DMS79 (cell line): ENCODE measurements at regions not wholly inside any gene's neighbourhood (a gene's known extent, or its start where the extent isn't known, plus 50 kb on each side); places are given as distances from the start of the nearest gene placed in this dataset.
"Not testable (repeated sequence)": the region's sequence is repeated elsewhere in the genome, so short reads cannot be mapped to it uniquely, and the experiment has no call there.

ENCODE experiments used
- DNase-seq: peaks from one replicate; lab custom pipeline; 2025; lab: John Stamatoyannopoulos, UW

DNA sequence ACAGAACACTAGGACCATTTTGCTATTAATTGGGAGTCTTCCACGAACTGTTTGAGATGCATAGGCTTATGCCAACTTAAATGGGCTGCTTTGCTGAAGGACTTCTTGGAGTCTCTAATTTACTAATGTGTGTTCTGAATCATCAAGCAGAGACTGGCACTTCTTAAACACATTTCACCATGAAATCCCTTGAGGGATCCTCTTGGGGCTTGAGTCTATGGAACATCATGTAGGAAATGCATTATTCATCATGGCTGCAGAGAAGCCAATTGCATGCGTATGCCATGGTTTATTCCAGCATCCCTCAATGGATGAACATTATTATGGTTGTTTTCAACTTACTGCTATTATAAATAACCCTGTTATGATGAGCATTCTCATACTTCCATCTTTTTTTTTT is 73.4 kb downstream of the FGD2 start:
- DNase-seq = no peak

DNA sequence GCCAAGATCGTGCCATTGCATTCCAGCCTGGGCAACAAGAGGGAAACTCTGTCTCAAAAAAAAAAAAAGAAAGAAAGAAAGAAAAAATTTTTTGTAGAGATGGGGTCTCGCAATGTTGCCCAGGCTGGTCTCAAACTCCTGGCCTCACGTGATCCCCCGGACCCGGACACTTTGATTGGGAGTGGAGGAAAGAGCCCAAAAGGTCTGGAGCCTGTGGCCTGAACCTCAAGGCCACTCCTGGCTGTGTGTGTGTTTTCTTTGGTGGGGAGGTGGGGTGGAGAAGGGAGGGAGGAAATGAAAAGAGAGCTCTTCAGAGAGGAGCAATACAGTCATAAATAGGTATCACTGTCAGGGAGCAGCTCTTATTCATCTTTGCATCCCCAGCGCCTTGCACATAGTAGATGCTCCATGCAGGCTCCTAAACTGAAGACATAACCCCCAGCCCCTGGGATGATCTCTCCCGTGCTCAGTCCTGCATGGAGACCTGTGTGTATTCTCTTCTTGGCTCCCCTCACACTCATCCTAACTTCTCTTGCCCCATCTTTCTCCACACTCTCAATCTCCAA is 75.7 kb downstream of the FGD2 start:
- no peak for DNase-seq

DNA sequence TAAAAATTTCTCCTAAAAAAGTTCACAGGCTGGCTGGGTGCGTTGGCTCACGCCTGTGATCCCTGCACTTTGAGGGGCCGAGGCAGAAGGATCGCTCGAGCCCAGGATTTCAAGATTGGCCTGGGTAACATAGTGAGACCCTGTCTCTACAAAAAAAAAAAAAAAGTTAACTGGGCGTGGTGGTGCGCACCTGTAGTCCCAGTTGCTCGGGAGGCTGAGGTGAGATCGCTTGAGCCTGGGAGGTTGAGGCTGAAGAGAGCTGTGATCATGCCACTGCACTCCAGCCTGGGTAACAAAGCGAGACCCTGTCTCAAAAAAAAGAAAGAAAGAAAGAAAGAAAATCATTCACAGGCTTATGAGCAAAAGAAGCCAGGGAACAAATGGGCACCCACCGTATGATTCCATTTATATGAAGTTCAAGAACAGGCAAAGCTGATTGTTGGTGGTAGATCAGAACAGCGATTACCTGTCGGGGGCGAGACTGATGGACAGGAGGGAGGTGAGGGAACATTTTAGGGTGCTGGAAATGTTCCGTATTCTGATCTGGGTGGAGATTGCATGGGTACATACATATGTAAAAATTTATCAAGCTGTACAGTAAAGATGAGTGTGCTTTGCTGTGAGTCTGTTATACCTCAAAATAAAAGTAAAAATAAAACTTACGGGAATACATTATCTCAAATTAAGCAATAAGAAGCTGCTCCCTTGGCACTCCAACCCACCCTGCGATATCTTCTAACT is 77.1 kb downstream of the FGD2 start:
- no peak for DNase-seq

DNA sequence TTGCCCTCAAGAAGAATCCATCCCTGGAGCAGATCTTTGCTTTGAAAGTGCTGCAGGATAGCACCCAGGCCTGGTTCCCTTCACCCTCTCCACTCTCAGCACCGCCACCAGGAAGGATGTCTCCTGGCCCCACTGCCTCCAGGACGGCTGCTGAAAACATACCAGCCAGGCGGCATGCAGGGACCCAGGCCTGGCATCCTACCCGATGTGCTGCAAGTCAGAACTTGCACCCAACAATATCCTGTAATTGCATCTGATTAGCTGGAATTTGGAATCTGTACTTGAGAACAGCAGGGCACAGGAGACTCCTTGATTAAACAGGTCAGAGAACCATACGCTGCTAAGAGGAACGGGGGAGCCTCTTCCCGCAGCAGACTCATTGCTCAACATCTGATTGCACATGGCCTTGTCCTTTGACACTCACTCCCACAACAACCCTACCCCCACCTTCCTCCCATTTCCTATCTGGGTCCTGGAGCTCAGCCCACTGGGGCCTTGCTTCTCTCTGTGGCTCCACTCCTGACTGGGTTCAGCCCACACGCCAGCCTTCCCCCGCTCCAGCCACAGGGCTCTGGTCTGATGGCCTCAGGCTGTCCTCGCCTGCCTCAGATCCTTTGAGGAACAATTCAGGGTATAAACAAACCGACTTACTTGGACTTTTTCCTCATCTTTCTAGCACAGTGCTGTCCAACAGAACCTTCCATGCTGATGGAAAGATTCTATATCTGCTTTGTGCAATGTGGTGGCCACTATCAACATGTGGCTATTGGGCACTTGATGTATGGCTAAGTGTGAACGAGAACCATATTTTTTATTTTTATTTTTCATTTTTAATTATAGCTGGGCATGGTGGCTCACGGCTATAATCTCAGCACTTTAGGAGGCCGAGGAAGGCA is 78.0 kb downstream of the FGD2 start:
- DNase-seq = peak; percentile 70

DNA sequence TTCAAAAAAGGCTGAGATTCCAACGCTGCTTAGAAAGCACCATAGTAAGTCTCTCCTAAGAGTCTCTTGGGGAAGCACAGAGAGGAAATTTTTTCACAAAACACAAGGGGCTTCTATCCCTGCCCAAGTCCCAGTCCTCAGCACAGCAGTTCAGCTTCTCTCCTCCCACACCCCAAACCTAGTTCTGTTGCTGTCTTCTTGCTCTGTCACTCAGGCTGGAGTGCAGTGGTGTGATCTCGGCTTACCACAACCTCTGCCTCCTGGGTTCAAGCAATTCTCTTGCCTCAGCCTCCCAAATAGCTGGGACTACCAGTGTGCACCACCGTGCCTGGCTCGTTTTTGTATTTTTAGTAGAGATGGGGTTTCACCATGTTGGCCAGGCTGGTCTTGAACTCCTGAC is 79.2 kb downstream of the FGD2 start:
- DNase-seq = not testable (repeated sequence)

DNA sequence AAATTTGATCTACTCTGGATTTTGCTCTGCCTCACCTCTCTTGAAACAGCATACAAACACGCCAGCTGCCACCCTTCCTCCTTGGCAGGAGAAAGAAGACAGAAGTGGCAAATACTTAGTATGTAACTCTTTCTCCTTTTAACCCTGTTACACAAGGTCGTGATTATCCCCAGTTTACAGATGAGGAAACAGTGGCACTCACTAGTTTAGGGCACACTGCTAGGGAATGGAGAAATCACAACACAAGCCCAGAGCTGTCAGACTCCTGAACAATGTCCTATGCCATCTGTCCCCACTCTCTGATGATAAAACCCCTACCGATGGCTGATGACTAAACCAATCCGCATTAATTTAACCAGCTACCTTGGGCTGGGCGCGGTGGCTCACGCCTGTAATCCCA is 79.7 kb downstream of the FGD2 start:
- no peak for DNase-seq

DNA sequence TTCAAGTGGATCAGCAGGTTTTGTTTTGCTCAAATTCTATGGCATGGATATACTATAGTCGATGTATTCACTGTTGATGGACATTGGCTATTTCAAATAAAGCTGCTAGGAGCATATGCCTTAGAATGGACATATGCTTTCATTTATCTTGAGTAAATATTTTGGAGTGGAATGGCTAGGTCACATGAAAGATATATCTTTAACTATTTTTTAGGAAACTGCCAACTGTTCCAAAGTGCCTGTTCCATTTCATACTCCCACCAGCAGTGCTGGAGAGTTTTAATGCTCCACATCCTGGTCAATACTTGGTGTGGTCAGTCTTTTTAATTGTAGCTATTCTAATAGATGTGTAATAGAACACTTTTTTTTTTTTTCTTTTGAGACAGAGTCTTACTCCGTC is 81.1 kb upstream of the PIM1 start:
- no peak for DNase-seq

DNA sequence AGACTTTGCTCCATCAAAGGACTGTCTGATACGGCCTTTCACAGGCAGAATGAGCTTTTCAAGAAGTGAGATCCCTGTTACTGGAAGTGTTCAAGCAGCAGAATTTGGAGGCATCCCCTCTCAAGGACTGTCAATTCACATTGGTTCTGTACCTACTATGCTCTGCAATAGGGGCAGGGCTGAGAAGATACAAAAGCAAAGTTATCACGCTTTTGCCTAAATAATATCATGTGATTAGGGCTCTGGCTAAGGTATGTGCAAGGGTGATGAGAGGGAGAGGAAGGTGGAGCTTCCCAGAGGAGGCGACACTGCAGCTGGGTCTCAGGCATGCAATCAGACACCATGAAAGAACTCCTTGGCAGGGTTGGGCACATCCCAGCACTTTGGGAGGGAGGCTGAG is 80.2 kb upstream of the PIM1 start:
- DNase-seq = no peak

DNA sequence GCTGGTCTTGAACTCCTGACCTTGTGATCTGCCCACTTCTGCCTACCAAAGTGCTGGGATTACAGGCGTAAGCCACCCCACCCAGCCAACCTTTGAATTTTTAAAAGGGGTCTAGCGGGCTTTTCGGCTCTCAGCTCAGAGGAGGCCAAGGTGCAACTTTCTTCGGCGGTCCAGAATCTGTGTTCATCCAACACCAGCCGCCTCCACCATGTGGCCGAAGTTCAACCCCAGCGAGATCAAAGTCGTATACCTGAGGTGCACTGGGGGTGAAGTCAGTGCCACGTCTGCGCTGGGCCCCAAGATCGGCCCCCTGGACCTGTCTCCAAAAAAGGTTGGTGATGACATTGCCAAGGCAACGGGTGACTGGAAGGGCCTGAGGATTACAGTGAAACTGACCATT is 78.8 kb upstream of the PIM1 start:
- DNase-seq = not testable (repeated sequence)

DNA sequence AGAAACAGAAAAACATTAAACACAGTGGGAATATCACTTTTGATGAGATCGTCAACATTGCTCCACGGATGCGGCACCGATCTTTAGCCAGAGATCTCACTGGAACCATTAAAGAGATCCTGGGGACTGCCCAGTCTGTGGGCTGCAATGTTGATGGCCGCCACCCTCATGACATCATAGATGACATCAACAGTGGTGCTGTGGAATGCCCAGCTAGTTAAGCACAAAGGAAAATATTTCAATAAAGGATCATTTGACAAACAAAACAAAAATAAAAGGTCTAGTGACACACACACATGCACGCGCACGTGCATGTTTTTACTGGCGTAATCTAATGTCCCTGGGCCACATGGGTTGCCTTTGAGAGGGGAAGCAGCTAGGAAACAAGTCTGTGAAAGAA is 78.4 kb upstream of the PIM1 start:
- not testable (repeated sequence) for DNase-seq

DNA sequence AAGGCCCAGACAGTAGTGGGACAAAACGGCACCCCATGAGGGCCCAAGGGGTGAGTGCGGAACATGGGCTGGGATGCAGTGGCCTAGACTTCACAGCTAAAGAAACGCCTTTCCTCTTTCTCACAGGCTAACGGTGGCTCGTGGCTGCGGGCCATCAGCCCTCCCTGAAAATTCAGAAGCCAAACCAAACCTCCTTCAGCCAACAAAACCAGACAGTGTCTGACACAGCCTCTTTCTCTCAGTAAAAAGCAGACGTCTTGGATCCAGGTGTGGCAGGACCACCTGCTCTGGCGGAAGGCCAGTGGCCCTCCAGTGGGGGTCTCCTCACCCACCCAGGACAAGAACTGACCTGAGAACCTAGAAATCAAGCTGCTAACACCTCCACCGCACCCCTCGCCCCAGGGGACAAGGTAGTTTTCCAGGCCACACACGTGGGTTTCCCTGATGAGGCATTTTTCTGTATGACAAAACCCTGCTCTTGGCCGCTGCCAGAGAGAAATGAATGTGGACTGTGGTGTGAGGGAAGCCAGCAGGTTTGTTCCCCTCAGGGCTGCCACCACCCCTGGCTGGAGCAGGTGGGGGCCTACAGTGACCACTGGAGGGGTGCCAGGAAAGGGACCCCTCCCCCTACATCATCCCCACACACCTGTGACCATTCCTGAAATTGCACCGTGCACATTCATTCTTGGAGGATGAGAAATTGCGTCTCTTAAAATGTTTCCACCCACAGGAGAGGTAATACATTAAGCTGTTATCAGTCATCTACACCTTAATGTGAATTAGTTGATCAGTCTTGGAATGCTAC is 76.8 kb upstream of the PIM1 start:
- DNase-seq = no peak

DNA sequence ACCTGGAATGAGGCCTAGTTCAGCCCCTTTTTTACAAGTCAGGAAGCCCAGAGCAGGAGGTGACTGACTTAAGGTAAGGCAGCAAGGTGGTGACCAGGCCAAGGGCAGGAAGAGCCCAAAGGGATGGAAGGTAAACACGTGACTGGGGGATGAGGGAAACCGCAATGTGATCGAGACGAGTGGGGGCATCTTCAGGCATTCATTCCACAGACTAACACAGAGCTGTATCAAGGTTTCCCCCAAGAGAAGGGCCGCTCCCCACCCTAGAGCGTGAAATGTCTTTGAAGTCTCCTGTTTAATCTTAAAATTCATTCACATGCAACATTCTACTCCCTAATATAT is 76.3 kb upstream of the PIM1 start:
- no peak for DNase-seq

DNA sequence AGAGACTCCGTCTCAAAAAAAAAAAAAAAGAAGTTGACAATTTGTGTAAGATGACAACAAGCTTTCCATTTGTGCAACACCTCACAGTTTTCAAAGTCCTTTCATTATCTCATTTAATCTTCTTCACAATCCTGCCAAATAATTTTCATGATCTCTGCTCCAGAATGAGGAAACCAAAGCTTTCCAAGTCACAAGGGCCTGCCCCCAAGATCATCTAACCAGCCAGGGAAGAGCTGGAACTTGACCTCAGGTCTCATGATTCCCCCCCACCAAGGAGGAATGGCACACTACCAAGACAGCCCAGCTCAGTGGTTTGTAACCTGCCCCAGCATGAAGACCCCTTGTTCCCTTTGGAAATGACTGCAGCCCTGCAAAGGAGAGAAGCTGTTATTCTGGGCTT is 74.0 kb upstream of the PIM1 start:
- DNase-seq = no peak

DNA sequence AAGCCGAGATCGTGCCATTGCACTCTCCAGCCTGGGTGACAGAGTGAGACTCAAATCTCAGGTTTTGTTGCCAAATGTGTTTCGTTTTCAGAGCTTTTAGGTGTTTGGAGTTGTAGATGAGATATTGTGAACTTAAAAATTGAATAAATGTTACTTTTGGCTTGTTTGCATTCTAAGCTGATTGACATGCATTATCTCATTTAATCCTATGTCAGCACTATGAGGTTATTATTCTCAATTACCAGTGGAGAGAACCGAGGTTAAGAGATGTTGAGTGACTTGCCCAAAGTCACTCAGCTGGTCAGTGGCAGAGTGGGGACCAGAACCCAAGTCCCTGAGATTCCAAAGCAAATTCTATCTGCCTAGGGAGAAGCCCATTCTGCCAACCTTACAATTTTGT is 72.6 kb upstream of the PIM1 start:
- DNase-seq = no peak

DNA sequence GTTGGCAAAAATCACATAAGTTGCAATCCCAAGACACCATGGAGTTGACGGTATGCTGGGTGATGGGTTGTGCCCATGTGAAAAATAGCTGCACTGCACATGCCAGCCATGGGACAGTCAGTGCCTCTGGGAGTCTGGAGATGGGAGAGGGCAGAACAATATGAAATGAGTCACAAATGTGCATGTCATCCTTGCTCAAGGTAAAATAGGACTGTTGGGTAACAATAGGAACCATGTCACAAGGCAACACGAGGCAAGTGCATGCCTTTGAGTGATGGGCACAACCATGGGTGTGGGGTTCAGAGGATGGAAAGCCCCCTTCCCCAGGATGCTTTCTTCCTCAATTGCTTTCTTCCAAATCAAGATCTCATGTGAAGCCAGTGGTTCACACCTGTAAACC is 70.5 kb upstream of the PIM1 start:
- DNase-seq = no peak

DNA sequence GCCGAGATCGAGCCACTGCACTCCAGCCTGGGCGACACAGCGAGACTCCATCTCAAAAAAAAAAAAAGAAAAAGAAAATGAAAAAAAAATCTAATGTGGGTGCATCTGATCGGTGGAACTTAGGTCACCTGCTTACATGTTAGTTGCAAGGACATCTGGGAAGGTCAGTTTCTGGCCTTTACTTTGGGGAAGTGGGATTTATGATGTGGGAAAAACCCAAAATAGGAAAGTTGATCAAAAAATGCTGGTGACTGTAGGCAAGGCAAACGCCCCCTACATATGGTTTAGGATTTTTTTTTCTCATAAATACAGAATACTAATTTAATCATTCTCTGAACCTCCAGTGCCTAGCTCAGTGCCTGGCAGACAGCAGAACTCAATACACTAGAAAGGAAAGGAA is 69.2 kb upstream of the PIM1 start:
- DNase-seq = no peak

DNA sequence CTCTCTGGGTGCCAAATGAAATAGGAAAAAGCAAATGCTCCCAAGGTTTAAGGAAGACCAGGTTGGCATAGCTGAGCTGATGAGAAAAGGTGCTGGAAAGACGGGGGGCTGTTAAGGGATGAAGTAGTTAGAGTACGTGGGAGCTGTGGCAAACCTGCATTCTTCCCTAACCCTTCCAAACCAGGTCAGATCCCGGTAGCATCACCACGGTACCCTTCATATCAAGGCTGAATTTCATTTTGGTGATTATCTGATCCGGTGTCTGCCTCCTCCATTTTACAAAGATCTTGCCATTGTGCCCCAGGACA is 68.0 kb upstream of the PIM1 start:
- no peak for DNase-seq

DNA sequence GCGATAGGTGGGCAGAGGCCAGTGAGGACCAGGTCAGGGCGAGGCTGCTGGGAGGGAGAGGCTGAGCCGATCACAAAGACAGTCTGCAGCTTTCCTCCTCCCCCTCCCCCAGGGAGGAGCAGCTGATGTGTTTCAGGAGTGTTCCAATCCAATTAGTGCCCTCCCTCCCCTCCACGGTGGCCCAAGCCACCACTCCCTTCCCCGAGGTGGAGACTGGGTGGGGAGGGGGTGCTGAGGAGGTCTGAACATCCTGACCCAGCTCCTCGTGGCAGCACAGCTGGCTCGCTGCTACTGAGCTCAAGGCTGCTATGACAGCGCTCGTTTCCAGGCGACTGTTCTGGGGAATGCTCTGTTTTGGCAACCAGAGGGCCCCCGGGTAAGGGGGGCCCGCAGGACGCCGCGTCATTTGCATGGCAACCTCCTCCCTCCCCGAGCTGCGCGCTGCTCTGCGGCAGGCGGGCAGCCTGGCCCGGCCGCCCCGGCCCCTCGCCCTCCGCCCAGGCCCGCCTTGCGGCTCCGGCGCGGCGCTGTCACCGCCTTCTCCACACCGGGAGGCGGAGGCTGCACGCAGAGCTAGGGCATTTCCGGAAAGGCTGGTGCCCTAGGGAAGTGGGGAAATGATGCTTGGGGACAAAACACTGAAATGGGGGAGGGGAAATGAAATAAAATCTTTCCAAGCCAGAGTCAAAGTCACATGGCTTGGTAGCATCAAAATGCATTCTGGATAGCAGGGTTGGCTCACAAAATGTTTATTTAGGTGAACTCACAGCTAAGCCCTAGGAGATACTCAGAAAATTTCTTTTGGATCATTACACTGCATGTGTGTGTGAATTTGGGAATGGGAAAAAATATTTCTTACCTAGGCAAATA is 67.4 kb upstream of the PIM1 start:
- DNase-seq = peak; percentile 94

DNA sequence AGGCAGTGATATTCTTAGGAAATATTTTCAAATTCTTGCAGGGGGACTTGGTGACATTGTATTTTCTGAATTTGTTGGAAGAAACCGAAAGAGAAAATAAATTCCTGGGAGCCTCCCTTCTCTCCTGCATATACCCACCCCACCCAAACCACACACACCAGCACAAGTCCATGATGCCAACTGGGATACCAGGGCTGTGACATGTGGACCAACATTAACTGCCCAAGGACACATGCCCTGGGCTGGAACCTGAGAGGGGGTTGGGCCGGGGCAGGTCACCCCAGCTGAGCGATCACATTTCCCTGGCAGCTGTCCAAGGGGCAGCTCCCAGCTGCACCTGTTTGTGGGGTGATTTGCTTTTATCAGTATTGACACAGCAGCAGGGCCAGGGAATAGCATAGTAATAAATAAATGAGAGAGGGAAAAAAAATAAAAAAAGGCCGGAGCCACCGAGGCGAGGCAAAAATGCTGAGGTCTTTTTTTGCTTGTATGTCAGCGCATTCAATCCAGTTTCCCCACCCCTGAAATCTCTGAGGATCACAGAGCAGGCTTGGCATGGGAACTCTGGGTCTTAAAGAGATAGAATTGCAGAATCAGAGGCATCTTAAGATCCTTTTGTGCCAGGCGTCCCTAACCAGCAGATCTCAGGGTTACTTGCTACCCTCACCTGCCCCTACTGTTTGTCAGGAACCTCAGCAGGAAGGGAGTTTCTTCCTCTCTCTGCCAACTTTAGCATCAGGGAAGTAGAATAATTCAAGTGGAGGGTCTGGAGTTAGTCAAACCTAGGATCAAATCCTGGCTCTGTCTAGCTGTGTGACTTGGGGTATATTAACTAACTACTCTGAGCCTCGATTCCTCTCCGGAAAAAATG is 66.5 kb upstream of the PIM1 start:
- peak; percentile 80 for DNase-seq

DNA sequence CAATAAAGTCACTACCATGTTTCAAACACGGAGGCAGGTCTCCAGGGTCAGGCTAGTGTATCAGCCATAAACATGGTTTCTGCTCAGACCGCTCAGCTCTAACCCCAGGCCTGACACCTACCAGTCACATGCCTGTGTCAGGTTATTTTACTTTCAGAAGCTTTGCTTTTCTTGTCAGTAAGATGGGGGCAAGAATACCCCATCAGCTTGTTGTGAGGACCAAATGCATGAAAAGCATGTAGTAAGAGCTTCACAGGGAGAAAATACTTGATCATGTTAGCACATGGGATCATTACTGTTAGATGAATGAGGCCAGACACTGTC is 65.2 kb upstream of the PIM1 start:
- no peak for DNase-seq
